ENCODE measurements at regions not wholly inside any gene's neighbourhood (a gene's known extent, or its start where the extent isn't known, plus 50 kb on each side); places are given as distances from the start of the nearest gene placed in this dataset.

GRCh38 chr9:12394105-12394504 is 299.1 kb upstream of the TYRP1 start:
- Histone ChIP-seq H3K36me3 (ENCODE audit: control insufficient read depth in 2 of 2, insufficient read depth in 1 of 2, low read length in 2 of 2) (no peaks in the 10 kb centered on the region), H3K9me3 (ENCODE audit: control insufficient read depth, insufficient read depth, low read depth, low read length) (no peaks in the 10 kb centered on the region), H3K27ac (ENCODE audit: extremely low read depth, low read depth, low read length) (no peak overlapping the region), H3K4me1 (ENCODE audit: control insufficient read depth, insufficient read depth, low read length) (no peaks in the 10 kb centered on the region), H3K4me3 (ENCODE audit: low read depth, low read length) (no peak overlapping the region)
- TF ChIP-seq ZNF626 (tag by site-specific recombination; IDR thresholded peaks at IDR 0.05) (no peak), ZNF404 (tag by site-specific recombination; IDR thresholded peaks at IDR 0.05) (no peak), ZNF221 (tag by site-specific recombination; IDR thresholded peaks at IDR 0.05; ENCODE audit: borderline replicate concordance) (no peak), ZNF521 (tag by site-specific recombination; IDR thresholded peaks at IDR 0.05) (no peak), ZNF449 (tag by site-specific recombination; IDR thresholded peaks at IDR 0.05) (no peak), HOXC10 (CRISPR knock-in tag; IDR thresholded peaks at IDR 0.05) (no peak), ZNF155 (tag by site-specific recombination; IDR thresholded peaks at IDR 0.05) (no peak), ZNF223 (tag by site-specific recombination; IDR thresholded peaks at IDR 0.05) (no peak), ZNF16 (tag by site-specific recombination; IDR thresholded peaks at IDR 0.05; ENCODE audit: low read depth) (no peak)
- POLR2A ChIA-PET, result no interaction called here
- CTCF ChIA-PET, result interaction anchor here (1.0 kb wide), 1 partner anchor 65 kb away, joined by 3 read pairs; no protein-coding TSS in a partner anchor

- CTCF ChIA-PET, result interaction anchor here (0.7 kb wide), 1 partner anchor 449 kb away, joined by 3 read pairs; no protein-coding TSS in a partner anchor
- Histone ChIP-seq H3K36me3 (ENCODE audit: control insufficient read depth in 2 of 2, insufficient read depth in 1 of 2, low read length in 2 of 2) (no peaks in the 10 kb centered on the region), H3K9me3 (ENCODE audit: control insufficient read depth, insufficient read depth, low read depth, low read length) (no peaks in the 10 kb centered on the region), H3K4me3 (ENCODE audit: low read depth, low read length) (no peak overlapping the region), H3K4me1 (ENCODE audit: control insufficient read depth, insufficient read depth, low read length) (no peaks in the 10 kb centered on the region), H3K27ac (ENCODE audit: extremely low read depth, low read depth, low read length) (no peak overlapping the region)
- POLR2A ChIA-PET, result no interaction called here
- TF ChIP-seq ZNF561 (tag by site-specific recombination; IDR thresholded peaks at IDR 0.05; ENCODE audit: borderline replicate concordance) (no peak), ZNF785 (tag by site-specific recombination; IDR thresholded peaks at IDR 0.05) (no peak), ZNF121 (tag by site-specific recombination; IDR thresholded peaks at IDR 0.05) (no peak), TSHZ1 (tag by site-specific recombination; IDR thresholded peaks at IDR 0.05; ENCODE audit: borderline replicate concordance) (no peak), ZNF580 (tag by site-specific recombination; IDR thresholded peaks at IDR 0.05) (no peak), RBAK (tag by site-specific recombination; IDR thresholded peaks at IDR 0.05) (no peak), TRIM28 (IDR thresholded peaks at IDR 0.05; ENCODE audit: borderline replicate concordance, low read length) (no peak), ZNF514 (tag by site-specific recombination; IDR thresholded peaks at IDR 0.05) (no peak), GLI4 (tag by site-specific recombination; IDR thresholded peaks at IDR 0.05) (no peak), ZNF629 (tag by site-specific recombination; IDR thresholded peaks at IDR 0.05) (no peak), ZNF623 (tag by site-specific recombination; IDR thresholded peaks at IDR 0.05) (no peak), ZNF2 (tag by site-specific recombination; IDR thresholded peaks at IDR 0.05) (no peak), ZNF146 (tag by site-specific recombination; IDR thresholded peaks at IDR 0.05) (no peak), ZNF768 (tag by site-specific recombination; IDR thresholded peaks at IDR 0.05) (no peak), ZNF175 (tag by site-specific recombination; IDR thresholded peaks at IDR 0.05) (no peak)
These were observed 289.5 kb upstream of the TYRP1 start for GRCh38 chr9:12403721-12404120.

All from HEK293 (cell line).